Stimulated activated CD4-positive, alpha-beta T cell treated with anti-CD3 and anti-CD28 coated beads, Interleukin-2, amount 100 ng/mL, for 4 hours (primary cell): ENCODE measurements at regions not wholly inside any gene's neighbourhood (a gene's known extent, or its start where the extent isn't known, plus 50 kb on each side); places are given as distances from the start of the nearest gene placed in this dataset.

Source experiments
- DNase-seq: peaks from one replicate; pipeline ENCODE4 v3.0.0-alpha.2; 2020; ENCODE audit warnings: low read depth

GRCh38 chr12:123077298-123078119 is 73.4 kb downstream of the PITPNM2 start:
- DNase-seq: no peak

GRCh38 chr12:123076604-123077297 is 74.1 kb downstream of the PITPNM2 start:
- DNase-seq: peak; percentile 50

- DNase-seq: peak; percentile 69
Measured at GRCh38 chr12:123075646-123076171, 75.2 kb downstream of the PITPNM2 start.

- DNase-seq: no peak
Measured at GRCh38 chr12:123075087-123075645, 75.7 kb downstream of the PITPNM2 start.

GRCh38 chr12:123073962-123074801 is 76.7 kb downstream of the PITPNM2 start:
- no peak for DNase-seq

- no peak for DNase-seq
Measured at GRCh38 chr12:123073292-123073691, 77.6 kb downstream of the PITPNM2 start.

GRCh38 chr12:123071857-123072256 is 79.0 kb downstream of the PITPNM2 start:
- DNase-seq: no peak

GRCh38 chr12:123071099-123071800 is 79.6 kb downstream of the PITPNM2 start:
- DNase-seq: no peak

GRCh38 chr12:123070267-123071081 is 80.4 kb downstream of the PITPNM2 start:
- DNase-seq: no peak

GRCh38 chr12:123069436-123070266 is 81.2 kb downstream of the PITPNM2 start:
- DNase-seq: no peak

GRCh38 chr12:123067654-123068053 is 83.2 kb downstream of the PITPNM2 start:
- no peak for DNase-seq

- no peak for DNase-seq
Measured at GRCh38 chr12:123066384-123066710, 84.5 kb downstream of the PITPNM2 start.

- no peak for DNase-seq
Measured at GRCh38 chr12:123065676-123066383, 85.1 kb downstream of the PITPNM2 start.

- no peak for DNase-seq
Measured at GRCh38 chr12:123064885-123065619, 84.6 kb downstream of the ARL6IP4 start.

- no peak for DNase-seq
Measured at GRCh38 chr12:123064366-123064765, 83.9 kb downstream of the ARL6IP4 start.

- no peak for DNase-seq
Measured at GRCh38 chr12:123063535-123063934, 83.1 kb downstream of the ARL6IP4 start.

GRCh38 chr12:123062681-123063486 is 82.4 kb downstream of the ARL6IP4 start:
- DNase-seq: no peak
